ENCODE measurements at regions not wholly inside any gene's neighbourhood (a gene's known extent, or its start where the extent isn't known, plus 50 kb on each side); places are given as distances from the start of the nearest gene placed in this dataset.

DNA sequence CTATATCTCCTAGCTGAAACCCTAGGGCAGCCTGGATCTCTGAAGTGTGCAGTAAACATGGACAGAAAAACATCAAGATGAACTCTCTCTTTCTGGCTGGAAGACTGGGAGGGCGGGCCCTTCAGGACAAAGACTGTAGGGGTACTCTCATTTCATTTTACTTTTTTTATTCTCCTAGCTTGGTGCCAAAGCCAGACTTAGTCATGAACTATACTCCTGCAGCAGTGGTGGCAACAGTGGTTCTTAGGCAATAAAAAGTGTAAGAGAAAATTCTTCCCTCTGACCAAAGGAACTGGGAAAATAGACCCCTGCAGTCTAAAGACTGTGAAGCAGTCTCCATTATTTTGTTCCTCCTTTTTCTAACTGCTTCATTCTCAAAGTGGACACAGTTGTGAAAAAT lies 213.8 kb upstream of the JUN start:
- DNase-seq (ENCODE audit: low read depth, low spot score): no peak

DNA sequence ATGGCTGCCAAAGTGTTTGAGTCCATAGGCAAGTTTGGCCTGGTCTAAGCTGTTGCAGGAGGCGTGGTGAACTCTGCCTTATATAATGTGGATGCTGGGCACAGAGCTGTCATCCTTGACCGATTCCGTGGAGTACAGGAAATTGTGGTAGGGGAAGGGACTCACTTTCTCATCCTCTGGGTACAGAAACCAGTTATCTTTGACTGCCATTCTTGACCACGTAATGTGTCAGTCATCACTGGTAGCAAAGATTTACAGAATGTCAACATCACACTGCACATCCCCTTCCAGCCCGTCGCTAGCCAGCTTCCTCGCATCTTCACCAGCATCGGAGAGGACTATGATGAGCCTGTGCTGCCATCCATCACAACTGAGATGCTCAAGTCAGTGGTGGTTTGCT lies 215.8 kb upstream of the JUN start:
- no peak for DNase-seq (ENCODE audit: low read depth, low spot score)

DNA sequence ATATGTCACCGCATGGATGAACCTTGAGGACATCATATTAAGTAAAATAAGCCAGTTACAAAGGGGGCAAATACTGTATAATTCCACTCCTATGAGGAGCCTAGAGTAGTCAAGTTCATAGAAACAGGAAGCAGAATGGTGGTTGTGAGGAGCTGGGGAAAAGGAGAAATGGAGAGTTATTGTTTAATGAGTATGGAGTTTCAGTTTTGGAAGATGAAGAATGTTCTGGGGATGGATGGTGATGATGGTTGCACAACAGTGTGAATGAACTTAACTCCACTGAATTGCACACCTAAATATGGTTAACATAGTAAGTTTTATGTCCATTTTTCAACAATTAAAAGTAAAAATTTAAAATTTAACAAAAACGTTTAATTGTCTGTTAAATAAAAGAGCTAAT lies 220.9 kb upstream of the JUN start:
- DNase-seq (ENCODE audit: low read depth, low spot score): no peak

DNA sequence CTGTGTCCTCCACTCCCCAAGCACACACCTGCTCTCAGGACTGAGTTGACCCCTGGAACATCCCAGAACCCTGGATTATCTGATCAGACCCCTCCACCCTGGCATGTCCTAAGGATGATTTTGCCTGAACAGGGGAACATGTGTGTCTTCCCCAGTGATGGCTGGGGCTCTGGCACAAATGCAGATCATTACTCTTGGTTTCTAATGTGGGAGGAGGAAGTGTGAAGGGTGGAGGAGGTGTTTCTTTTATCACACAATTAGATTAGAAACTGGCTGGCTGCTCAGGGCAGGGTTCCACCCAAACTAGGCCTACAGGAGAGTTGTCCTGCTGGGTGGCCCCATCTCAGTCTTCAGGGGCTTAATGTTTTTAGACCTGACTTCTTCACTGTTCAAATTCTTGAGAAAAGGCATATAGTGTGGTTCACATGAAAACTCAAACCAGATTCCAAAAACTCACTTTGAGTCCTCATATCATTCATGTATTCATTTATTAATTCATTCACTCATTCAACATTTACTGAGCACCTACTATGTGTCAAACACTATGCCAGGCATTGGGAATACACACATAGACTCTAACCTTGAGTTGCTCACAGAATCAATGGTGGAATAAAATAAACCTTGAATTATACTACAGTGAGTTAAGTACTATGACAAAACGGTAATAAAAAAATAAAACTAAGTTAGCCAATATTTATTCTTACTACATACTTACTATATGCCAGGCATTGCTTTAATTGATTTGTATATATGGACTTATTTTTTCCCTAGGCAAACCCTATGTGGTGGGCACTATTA lies 221.8 kb upstream of the JUN start:
- DNase-seq (ENCODE audit: low read depth, low spot score): no peak

DNA sequence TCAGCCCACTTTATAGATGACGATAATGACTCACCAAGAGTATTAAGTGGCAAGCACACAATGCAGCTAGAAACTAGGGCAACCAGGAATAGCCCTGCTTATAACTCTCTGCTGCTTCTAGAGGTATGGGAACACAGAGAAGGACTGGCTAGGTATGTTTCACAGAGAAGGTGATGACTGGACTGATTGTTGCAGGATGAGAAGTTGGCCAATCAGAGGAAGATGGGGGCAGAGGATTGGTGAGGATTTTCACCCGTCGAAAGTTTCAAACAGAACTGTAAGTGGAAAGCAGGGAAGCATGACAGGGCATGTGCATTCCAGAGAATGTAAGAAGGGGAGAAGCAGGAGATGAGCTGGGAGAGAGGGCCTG lies 222.4 kb upstream of the JUN start:
- DNase-seq (ENCODE audit: low read depth, low spot score): no peak

DNA sequence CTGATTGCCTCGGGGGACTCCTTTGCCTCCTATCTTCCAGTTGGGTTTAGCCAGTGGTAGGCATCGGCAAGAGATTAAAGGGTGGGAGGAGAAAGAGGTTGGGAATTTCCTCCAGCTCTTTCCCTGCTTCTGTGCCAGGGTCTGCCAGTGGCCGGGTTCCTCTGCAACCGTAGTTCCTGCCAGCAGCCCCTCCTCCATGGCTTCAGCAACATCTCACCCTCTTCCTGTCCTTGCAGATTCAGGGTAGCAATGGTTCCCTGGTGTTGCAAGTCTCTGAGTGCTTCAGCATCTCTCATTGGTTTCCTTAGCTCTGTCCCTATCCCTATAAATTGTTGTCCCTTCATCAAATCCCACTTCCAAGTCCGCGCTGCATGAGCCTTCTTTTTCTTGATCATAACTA lies 223.1 kb upstream of the JUN start:
- no peak for DNase-seq (ENCODE audit: low read depth, low spot score)

DNA sequence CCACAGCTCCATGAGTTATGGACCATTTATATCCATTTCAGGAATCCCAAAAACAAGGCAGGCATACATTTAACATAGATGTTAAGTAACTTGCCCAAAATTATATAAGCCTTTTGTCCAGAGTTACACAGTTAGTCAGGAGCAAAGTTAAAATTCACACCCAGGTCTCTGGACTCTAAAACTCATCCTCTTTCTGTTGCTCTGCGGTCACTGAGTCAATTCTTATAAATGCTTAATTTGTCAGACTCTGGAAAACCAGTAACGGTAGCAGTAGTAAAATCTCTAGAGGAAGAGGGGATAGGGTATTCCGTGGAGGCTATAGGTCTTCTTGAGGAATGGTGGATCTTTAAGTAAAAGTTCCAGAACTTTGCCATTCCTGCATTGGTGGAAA lies 223.6 kb upstream of the JUN start:
- DNase-seq (ENCODE audit: low read depth, low spot score): no peak

DNA sequence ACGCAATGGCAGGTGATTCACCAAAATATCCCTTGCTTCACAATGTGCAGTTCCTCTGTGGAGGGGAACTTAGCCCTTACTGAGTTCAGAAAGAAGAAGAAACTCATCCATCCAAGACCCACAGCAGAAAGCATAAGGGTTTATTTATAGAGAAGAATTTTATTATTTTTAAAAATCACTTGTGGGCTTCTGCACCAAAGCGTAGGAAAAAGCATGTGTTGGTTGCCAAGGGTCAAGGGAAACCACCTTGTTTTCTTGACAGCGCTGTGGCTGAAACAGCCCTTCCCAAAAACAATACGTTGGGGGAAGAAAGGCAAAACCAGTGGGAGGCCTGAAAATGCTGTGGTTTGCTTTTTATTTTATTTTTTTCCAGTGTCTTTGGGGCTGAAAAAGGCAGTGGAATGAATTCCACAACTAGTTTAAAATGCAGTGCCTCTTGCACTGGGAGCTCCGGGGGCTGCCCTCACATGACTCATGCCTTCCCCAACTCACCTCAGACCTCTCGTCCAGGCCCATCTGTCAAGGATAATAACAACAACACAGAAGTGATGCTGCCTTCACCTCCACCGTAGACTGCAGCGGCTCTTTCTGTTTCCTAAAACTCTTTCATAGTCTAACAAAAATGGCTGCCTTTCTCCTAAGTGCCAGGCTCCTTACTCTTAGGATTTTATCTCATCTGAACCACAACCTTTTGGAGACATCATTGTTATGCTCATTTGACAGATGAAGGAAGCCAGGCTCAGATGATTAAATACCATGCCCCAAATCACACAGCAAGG lies 224.2 kb upstream of the JUN start:
- peak; percentile 33 for DNase-seq (ENCODE audit: low read depth, low spot score)

DNA sequence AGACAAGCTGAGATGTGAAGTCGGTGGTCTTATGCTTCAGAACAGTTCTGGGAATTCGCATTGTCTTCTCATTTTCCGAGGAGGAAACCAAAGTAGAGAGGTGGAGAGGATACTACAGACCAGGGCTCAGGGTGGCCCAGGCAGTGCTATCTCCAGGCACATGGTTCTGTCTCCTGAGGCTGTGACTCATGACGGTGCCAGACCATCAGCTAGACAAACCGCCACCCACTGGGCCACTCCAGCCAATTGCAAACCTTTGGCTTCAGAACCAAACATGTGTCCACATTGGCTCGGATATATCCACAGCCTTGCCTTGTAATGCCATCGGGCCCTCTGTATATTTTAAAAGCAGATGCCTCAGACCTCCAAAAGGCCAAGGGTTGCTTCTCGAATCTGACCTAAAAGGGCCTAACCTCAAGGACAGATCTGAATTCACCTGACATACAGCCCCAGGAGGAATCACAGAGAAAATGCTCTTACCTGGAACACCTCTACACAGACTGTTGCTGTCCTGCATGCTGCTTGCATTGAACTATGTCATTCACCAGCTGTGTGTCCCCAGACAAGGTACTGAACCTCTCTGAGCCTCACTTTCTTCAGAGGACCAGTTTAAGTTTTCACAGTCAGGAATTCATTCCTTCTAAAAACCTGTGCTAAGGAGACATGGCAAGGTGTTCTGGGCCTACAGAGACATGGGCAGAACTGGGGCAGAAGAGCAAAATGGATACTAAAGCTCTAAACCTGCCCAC lies 224.9 kb upstream of the JUN start:
- DNase-seq (ENCODE audit: low read depth, low spot score): peak; percentile 40

DNA sequence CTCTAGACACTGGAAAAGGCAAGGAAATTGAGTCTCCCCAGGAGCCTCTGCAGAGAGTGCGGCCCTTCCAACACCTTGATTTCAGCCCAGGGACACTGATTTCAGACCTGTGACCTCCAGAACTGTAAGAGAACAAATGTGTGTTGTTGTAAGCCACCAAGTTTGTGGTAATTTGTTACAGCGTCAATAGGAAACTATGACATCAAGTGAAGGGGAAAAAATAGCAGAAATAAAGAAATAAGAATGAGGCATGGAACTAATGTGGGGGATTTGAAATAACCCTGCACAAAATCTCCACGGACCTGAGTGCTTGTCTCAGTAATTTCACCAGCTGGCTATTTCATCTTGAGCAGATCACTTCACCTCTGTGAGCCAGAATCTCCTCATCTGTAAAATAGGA lies 227.8 kb upstream of the JUN start:
- DNase-seq (ENCODE audit: low read depth, low spot score): no peak

DNA sequence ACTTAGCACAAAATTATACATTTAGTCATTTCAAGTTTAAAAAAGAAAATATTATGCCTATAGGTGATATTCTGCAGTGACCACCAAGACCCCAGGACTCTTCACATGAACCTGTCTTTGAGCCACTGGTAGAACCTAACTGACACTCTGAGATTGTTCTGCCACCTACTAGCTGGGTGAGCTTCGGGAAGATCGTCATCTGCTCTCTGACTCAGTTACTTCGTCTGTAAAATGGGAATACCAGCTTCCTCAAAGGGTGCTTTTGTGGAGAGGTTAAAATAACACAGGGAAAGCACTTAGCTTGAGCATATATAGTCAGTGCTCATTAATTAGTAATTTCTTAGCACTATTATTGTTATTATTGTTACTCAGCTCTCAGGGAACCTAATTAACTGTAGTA lies 228.5 kb upstream of the JUN start:
- no peak for DNase-seq (ENCODE audit: low read depth, low spot score)

DNA sequence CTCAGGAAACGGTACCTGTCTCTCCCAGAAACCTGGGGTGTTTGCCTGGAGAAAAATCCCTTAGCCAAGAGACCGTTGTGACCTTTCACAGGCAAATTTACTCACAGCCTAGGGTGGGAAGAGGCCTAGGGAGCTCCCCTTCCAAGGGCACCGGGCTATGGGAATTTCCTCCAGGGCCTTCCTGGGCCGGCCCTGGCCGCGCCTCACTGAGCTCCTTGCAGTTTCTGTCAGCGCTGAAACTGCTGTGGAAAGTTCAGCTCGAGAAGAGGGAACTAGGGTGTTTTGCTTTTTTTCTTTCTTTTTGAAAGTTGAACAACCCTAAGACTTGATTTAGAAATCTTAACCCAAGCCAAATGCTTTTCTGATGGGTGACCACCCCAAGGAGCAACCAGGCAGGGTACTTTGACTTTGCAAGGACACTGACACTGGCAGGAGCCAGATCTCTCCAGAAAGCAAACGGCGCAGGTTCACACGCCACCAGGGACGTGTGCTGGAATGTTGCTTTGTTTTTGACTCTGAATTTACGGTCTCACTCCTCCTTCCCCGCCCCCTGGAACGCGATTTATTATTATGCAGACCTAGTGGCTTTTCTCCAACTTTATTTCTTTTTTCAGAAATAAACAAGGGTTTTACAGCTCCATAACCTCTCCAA lies 229.6 kb upstream of the JUN start:
- DNase-seq (ENCODE audit: low read depth, low spot score): peak; percentile 90

DNA sequence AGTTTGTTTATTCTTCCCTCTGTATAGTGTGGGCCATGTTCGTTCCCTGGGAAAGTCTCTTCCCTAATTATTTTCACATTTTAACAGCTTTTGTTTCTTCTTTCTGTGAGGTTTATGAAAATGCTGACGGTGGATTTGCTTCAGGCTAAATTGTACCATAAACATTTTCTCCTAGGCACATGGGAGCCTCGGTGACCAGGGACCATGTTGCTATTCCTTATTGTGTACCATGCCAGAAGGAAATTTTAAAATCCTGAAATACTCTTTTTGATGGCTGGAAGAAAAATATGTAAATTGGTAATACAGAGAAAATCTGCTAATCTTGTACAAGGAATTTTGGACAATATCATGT lies 230.1 kb upstream of the JUN start:
- DNase-seq (ENCODE audit: low read depth, low spot score): no peak

DNA sequence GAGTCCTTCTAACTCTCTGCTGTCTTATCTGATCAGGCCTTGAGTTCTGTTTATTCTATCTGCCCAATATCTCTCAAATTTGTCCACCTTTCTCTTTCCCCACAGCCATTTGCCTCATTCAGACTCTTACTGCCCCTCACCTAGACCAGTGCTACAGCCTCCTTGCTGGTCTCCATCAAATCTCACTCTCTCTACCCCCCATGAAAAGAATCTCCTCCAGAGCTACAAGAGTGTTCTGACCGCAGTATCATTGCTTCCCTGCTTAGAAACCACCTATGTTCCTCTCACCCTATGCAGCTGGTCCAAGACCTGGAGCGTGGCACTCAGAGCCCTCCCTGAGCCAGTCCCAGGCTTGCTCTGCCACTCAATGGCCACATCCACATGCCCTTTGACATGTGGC lies 231.0 kb upstream of the JUN start:
- no peak for DNase-seq (ENCODE audit: low read depth, low spot score)

DNA sequence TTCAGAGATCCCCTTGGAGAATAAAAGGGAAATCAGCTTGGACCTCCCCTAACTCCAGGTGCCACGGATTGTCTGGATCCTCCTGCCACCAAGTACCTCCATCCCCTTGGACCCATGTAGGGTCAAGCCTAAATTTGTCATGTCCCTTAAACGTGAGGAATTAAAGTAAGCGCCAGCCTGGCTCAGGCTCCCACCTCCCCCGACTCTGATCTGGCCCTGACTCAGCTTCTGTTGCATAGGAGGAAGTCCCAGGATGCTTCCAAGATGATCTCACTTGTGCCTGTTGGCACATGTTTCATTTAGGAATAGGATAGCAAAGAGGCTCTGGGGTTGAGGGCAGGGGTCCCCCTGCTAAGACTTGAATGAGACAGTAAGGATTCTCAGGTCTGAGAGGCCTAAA lies 231.9 kb upstream of the JUN start:
- DNase-seq (ENCODE audit: low read depth, low spot score): peak; percentile 17

DNA sequence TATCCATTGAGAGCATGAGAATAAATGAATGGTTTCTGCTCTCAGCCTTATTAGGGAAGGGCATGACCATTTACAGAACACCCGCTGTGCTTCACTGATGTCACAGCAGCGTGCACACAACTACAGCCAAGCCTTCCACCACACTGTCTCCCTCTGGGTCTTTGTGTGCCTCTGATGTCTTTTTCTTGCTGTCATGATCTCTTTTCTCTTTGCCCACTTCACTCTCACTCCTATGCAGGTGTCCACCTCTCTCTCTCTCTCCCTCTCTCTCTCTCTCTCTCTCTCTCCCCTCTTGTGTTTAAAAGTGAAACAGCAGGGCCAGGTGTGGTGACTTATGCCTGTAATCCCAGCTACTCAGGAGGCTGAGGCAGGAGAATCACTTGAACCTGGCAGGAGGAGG lies 232.5 kb upstream of the JUN start:
- no peak for DNase-seq (ENCODE audit: low read depth, low spot score)

DNA sequence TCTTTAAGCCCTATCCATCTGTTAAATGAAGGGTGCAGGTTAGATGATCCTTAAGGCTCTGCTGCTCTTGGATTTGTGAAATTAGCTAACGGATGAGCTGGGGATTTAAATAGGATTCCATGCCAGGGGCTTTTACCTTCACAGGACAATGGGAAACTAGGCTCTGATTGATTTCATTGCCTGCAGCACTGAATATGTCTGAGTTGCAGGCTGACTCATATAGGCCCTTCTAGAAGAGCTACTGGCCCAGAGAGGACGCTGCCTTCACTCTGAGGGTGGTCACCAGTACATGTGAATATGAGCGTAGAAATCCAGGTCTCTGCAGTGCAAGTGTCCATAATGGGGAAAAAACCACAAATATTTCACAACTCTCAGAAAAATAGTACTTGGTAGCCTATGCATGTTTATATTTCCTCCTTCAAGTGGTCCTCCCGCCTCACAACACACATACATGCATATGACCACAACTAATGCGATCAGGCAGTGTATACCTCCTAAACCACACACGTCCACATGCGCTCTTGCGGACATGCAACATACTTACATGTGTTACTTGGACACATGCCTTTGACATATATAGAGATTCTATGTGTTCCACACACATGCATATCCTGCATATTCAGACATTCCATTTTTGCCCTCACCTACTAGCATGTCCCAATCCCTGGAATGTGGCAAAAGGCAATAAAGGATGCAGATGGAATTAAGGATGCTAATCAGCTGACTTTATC lies 233.8 kb upstream of the JUN start:
- no peak for DNase-seq (ENCODE audit: low read depth, low spot score)

DNA sequence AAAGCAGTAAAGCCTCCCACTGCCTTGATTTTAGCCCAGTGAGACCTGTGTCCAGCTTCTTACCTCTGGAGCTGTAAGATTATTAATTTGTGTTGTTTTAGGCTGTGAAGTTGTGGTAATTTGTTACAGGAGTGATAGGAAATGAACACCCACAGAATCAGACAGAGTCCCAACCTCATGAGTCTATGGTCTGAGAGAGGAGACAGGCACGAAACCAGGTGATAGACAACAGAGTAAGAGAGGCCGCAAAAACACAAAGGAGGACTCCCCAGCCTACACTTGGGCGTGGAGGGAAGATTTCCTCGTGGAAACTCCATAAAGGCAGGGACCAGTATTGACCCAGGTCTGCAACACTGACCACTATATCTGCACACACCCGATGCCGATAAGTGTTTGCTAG lies 234.6 kb upstream of the JUN start:
- DNase-seq (ENCODE audit: low read depth, low spot score): no peak

DNA sequence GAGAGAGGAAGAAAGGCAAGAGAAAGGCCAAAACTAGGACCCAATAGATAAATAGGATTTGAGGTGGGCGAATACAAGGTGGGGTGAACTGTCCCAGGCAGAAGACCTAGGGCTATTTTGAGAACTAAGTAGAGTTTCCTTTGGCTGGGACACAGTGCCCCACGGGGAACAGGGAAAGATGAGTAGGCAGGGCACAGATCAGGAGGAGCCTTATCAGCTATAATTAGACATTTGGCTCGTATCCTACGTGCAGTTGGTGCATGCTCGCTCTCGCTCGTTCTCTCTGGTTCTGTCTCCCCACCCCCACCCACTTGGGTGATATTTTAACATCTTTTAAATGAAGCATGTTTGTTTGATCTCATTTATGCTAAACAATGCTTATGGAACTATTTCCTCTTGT lies 235.0 kb upstream of the JUN start:
- DNase-seq (ENCODE audit: low read depth, low spot score): no peak

DNA sequence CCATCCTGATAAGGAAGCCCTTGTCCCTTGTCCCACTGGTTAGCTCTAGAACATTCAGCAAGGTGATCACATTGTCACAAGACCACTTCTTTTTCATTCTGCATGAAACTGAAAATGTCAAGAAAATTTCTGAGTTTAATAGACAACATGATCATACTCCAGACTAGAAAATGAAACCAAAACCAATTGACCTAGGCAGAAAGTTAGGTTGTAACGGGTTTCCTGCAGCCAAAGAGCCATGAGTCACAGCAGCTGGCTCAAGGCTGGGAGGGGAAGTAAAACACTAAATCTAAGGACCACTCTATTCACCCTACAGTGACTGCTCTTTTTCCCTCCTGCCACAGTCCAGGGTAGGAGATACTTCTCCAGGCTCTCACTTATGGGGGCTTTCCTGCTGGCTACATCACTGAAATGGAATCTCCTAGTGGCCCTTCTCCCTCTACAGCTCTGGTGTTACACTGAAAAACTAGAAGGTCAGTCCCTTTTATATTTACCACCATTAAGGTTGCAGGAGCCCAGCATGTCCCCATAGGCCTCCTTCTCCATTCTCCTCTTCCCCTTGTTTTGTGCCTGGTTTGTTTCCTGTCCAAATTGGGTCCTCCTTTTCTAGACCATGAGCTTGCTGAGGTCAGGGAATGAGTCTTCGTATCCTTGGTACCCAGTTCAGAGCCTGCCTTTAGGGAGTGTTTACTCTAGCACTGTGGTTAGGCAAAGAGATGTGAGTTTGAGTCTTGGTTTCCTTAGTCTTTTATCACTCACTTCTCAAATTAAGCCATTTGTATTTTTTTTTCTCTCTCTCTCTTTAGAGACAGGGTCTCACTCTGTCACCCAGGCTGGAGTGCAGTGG lies 236.5 kb upstream of the JUN start:
- no peak for DNase-seq (ENCODE audit: low read depth, low spot score)

DNA sequence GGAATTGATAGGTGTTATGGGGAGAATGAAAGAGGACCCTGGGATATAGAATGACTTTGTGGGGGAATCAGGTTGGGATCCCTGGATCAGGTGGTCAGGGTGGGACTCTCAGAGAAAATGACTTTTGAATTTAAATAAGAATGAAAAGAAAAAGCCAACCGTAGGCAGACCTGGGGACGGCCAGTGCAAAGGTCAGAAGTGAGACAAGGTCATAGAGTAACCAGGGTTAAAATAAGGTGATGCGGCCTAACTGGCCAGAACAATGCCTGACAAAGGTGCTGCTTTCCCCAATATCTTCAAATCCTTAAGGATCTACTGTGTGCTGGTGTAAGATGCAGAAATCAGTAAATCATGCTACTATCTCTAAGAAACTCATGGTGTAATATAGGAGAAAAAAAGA lies 238.4 kb upstream of the JUN start:
- DNase-seq (ENCODE audit: low read depth, low spot score): no peak

Measured in ELF-1 (cell line).